B cell (primary cell): ENCODE measurements at regions not wholly inside any gene's neighbourhood (a gene's known extent, or its start where the extent isn't known, plus 50 kb on each side); places are given as distances from the start of the nearest gene placed in this dataset.

Experiments used
- CTCF ChIP-seq: fragments of 200-600 bp; IDR thresholded peaks from one replicate; pipeline ENCODE4 v1.8.0; 2022; ENCODE audit warnings: antibody characterized with exemption, mild to moderate bottlenecking
- EZH2 ChIP-seq: IDR thresholded peaks from 2 replicates; pipeline ENCODE4 v1.6.1; 2012; ENCODE audit warnings: borderline replicate concordance, low read depth, mild to moderate bottlenecking, moderate library complexity, low read length; ENCODE audit not compliant: insufficient read depth, poor library complexity, severe bottlenecking

- no peak for TF ChIP-seq CTCF
- TF ChIP-seq EZH2, result no peak
Measured at GRCh38 chr19:31497709-31498108, 148.5 kb upstream of the TSHZ3 start.
